ENCODE measurements at regions not wholly inside any gene's neighbourhood (a gene's known extent, or its start where the extent isn't known, plus 50 kb on each side); places are given as distances from the start of the nearest gene placed in this dataset.

- Histone ChIP-seq H3K18ac (ENCODE audit: low read depth, low read length) (no peak overlapping the region), H2AFZ (replicated peaks; ENCODE audit: low read length, poor library complexity) (no peak overlapping the region), H3K23ac (ENCODE audit: low read depth, low read length) (no peak overlapping the region), H2AK9ac (replicated peaks; ENCODE audit: low read depth, low read length, poor library complexity) (no peak overlapping the region), H3K56ac (ENCODE audit: extremely low read depth, insufficient read depth, low read length) (no peak overlapping the region), H4K5ac (ENCODE audit: low read depth, low read length) (no peak overlapping the region), H2BK120ac (ENCODE audit: low read depth, low read length) (no peak overlapping the region), H3K4me1 (ENCODE audit: control insufficient read depth, insufficient read depth, low read length) (no peaks in the 10 kb centered on the region), H4K91ac (ENCODE audit: insufficient read depth, low read depth, low read length) (no peak overlapping the region), H3K79me1 (ENCODE audit: low read depth in 1 of 2, low read length in 2 of 2) (no peaks in the 10 kb centered on the region), H3K27me3 (ENCODE audit: control insufficient read depth, insufficient read depth, low read length) (no peaks in the 10 kb centered on the region), H4K20me1 (ENCODE audit: insufficient read depth, low read length) (no peaks in the 10 kb centered on the region), H2BK20ac (ENCODE audit: low read depth, low read length) (no peak overlapping the region), H3K36me3 (ENCODE audit: control insufficient read depth, insufficient read depth, low read length) (no peaks in the 10 kb centered on the region), H2BK5ac (ENCODE audit: low read depth, low read length, poor library complexity, severe bottlenecking) (no peak overlapping the region), H3K4ac (ENCODE audit: low read depth, low read length) (no peak overlapping the region), H3K9me1 (ENCODE audit: insufficient read depth, low read length) (no peaks in the 10 kb centered on the region), H2AK5ac (ENCODE audit: low read depth, low read length) (no peak overlapping the region), H3K14ac (replicated peaks; ENCODE audit: low read depth, low read length) (no peak overlapping the region), H3K27ac (ENCODE audit: insufficient read depth, low read length) (no peak overlapping the region), H3K4me3 (ENCODE audit: insufficient read depth, low read depth, low read length) (no peak overlapping the region), H3K9ac (ENCODE audit: low read depth, low read length) (no peak overlapping the region), H3K4me2 (ENCODE audit: low read depth, low read length) (no peak overlapping the region), H2BK15ac (ENCODE audit: low read depth, low read length) (no peak overlapping the region), H3K9me3 (ENCODE audit: control insufficient read depth, insufficient read depth, low read length) (no peaks in the 10 kb centered on the region), H4K8ac (ENCODE audit: low read depth in 2 of 2, low read length in 2 of 2) (no peak overlapping the region)
- no CpG with 5 or more reads among the region's 3 CpGs for WGBS, 2 experiments (ENCODE audit: extremely low coverage in 2 of 2, insufficient read length in 1 of 2)
- ATAC-seq (ENCODE audit: low read depth) = no peak
- intact Hi-C loops (cut with micrococcal nuclease) (no loop called here), in situ Hi-C loops (cut with MboI; ENCODE audit: low sequenced_read_pairs) (no loop called here), dilution Hi-C loops (cut with HindIII; ENCODE audit: low sequenced_read_pairs, unreplicated experiment) (no loop called here)
- CTCF ChIA-PET = no interaction called here
- BruUV-seq (replicated peaks) = no TSS peak
- POLR2A ChIA-PET (ENCODE audit: unreplicated experiment) = no interaction called here
- TF ChIP-seq CHD1 (IDR thresholded peaks at IDR 0.05; ENCODE audit: low read depth, low read length) = no peak
- TF ChIP-seq, protein P1, sequence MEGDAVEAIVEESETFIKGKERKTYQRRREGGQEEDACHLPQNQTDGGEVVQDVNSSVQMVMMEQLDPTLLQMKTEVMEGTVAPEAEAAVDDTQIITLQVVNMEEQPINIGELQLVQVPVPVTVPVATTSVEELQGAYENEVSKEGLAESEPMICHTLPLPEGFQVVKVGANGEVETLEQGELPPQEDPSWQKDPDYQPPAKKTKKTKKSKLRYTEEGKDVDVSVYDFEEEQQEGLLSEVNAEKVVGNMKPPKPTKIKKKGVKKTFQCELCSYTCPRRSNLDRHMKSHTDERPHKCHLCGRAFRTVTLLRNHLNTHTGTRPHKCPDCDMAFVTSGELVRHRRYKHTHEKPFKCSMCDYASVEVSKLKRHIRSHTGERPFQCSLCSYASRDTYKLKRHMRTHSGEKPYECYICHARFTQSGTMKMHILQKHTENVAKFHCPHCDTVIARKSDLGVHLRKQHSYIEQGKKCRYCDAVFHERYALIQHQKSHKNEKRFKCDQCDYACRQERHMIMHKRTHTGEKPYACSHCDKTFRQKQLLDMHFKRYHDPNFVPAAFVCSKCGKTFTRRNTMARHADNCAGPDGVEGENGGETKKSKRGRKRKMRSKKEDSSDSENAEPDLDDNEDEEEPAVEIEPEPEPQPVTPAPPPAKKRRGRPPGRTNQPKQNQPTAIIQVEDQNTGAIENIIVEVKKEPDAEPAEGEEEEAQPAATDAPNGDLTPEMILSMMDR (conservative IDR thresholded peaks at IDR 0.05; ENCODE audit: low read depth, low read length) = no peak
- no peak for TF ChIP-seq FOS (IDR thresholded peaks at IDR 0.05; ENCODE audit: low read depth, low read length)
- TF ChIP-seq, protein P2, sequence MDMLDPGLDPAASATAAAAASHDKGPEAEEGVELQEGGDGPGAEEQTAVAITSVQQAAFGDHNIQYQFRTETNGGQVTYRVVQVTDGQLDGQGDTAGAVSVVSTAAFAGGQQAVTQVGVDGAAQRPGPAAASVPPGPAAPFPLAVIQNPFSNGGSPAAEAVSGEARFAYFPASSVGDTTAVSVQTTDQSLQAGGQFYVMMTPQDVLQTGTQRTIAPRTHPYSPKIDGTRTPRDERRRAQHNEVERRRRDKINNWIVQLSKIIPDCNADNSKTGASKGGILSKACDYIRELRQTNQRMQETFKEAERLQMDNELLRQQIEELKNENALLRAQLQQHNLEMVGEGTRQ (IDR thresholded peaks at IDR 0.05; ENCODE audit: low read depth, low read length) = no peak
- no peak for TF ChIP-seq POLR2A (IDR thresholded peaks at IDR 0.05; ENCODE audit: low read depth, low read length)
- TF ChIP-seq NFE2L2 (IDR thresholded peaks at IDR 0.05; ENCODE audit: low read depth, low read length) = no peak
- TF ChIP-seq, protein P3, sequence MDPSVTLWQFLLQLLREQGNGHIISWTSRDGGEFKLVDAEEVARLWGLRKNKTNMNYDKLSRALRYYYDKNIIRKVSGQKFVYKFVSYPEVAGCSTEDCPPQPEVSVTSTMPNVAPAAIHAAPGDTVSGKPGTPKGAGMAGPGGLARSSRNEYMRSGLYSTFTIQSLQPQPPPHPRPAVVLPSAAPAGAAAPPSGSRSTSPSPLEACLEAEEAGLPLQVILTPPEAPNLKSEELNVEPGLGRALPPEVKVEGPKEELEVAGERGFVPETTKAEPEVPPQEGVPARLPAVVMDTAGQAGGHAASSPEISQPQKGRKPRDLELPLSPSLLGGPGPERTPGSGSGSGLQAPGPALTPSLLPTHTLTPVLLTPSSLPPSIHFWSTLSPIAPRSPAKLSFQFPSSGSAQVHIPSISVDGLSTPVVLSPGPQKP (IDR thresholded peaks at IDR 0.05; ENCODE audit: borderline replicate concordance, low read depth, low read length) = no peak
- TF ChIP-seq RCOR1 (IDR thresholded peaks at IDR 0.05; ENCODE audit: insufficient replicate concordance, low read length) = no peak
- TF ChIP-seq RFX5 (IDR thresholded peaks at IDR 0.05; ENCODE audit: low read depth, low read length) = no peak
- TF ChIP-seq SMC3 (IDR thresholded peaks at IDR 0.05; ENCODE audit: low read depth, low read length) = no peak
- no peak for TF ChIP-seq BHLHE40 (IDR thresholded peaks at IDR 0.05; ENCODE audit: low read depth, low read length)
- no peak for TF ChIP-seq MXI1 (IDR thresholded peaks at IDR 0.05; ENCODE audit: borderline replicate concordance, low read depth, low read length)
- TF ChIP-seq CEBPB (IDR thresholded peaks at IDR 0.05; ENCODE audit: low read depth, low read length) = no peak
- TF ChIP-seq MAZ (IDR thresholded peaks at IDR 0.05; ENCODE audit: borderline replicate concordance, low read depth, low read length) = no peak
- TF ChIP-seq MAFK (IDR thresholded peaks at IDR 0.05; ENCODE audit: low read depth, low read length) = no peak
- TF ChIP-seq RAD21 (IDR thresholded peaks at IDR 0.05; ENCODE audit: low read length) = no peak
- DNase-seq = no peak
Measured at GRCh38 chr19:31992750-31993149, 352.7 kb upstream of the ZNF507 start.

Measured in IMR-90 (cell line).